Esophagus muscularis mucosa (tissue), 3 donors: ENCODE measurements at regions not wholly inside any gene's neighbourhood (a gene's known extent, or its start where the extent isn't known, plus 50 kb on each side); places are given as distances from the start of the nearest gene placed in this dataset.

Source experiments
- POLR2A ChIP-seq: fragments of 450-650 bp; IDR thresholded peaks from one replicate; pipeline ENCODE4 v1.6.1; 2017; ENCODE audit warnings: antibody characterized with exemption, moderate library complexity, mild to moderate bottlenecking, low read depth
- TF ChIP-seq, protein P1 (sequence below), 3 experiments: fragments of 200-600 bp in 2 of 3; fragments of 450-650 bp in 1 of 3; sonication (generic) in 2 of 3; IDR thresholded peaks; one replicate each; pipeline ENCODE4 v1.5.1; 2017 to 2019; ENCODE audit warnings: antibody characterized with exemption in 3 of 3, mild to moderate bottlenecking in 2 of 3, moderate library complexity in 1 of 3

DNA sequence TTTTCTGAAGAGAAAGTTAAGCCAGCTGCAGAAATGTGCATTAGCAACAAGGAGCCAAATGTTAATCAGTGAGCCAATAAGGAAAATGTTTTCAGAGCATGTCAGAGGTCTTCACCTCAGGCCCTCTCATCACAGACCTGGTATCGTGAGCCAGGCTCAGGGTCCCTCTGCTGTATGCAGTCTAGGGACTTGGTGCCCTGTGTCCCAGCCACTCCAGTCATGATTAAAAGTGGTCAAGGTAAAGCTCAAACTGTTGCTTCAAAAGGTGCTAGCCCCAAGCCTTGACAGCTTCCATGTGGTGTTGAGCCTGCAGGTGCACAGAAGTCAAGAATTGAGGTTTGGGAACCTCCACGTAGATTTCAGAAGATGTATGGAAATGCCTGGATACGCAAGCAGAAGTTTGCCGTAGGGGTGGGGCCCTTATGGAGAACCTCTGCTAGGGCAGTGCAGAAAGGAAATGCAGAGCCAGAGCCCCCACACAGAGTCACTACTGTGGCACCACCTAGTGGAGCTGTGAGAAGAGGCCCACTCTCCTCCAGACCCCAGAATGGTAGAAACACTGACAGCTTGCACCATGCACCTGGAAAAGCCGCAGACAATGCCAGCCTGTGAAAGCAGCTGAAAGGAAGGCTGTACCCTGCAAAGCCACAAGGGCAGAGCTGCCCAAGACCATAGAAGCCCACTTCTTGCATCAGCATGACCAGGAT, 1128.7 kb downstream of the AMY1C start:
- TF ChIP-seq, protein P1, sequence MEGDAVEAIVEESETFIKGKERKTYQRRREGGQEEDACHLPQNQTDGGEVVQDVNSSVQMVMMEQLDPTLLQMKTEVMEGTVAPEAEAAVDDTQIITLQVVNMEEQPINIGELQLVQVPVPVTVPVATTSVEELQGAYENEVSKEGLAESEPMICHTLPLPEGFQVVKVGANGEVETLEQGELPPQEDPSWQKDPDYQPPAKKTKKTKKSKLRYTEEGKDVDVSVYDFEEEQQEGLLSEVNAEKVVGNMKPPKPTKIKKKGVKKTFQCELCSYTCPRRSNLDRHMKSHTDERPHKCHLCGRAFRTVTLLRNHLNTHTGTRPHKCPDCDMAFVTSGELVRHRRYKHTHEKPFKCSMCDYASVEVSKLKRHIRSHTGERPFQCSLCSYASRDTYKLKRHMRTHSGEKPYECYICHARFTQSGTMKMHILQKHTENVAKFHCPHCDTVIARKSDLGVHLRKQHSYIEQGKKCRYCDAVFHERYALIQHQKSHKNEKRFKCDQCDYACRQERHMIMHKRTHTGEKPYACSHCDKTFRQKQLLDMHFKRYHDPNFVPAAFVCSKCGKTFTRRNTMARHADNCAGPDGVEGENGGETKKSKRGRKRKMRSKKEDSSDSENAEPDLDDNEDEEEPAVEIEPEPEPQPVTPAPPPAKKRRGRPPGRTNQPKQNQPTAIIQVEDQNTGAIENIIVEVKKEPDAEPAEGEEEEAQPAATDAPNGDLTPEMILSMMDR (IDR thresholded peaks at IDR 0.05), result no peak
- no peak for TF ChIP-seq POLR2A
